Caco-2 (cell line): ENCODE measurements at regions not wholly inside any gene's neighbourhood (a gene's known extent, or its start where the extent isn't known, plus 50 kb on each side); places are given as distances from the start of the nearest gene placed in this dataset.

Source experiments
- BruUV-seq: library from RNA; stranded (reverse); fragments of 400-500 nt; replicated peaks from 2 replicates; lab custom pipeline; 2021; lab: Mats Ljungman, UMichigan
- CTCF ChIA-PET: fragments of 300-600 bp; sonication (Branson Sonifier 250); formaldehyde crosslinking; loops from one replicate; lab custom pipeline; 2022; ENCODE audit warnings: antibody characterized with exemption; lab: Charles Lee
- POLR2A ChIA-PET: fragments of 300-600 bp; sonication (Branson Sonifier 250); formaldehyde crosslinking; loops from one replicate; lab custom pipeline; 2022; ENCODE audit warnings: antibody characterized with exemption; lab: Charles Lee
- DNase-seq, 2 experiments: peaks; one replicate each; pipeline versions ENCODE4 v3.0.0 to v3.0.0-alpha.2; 2020 to 2022
- H3K27me3 ChIP-seq: replicated peaks from 2 replicates; pipeline ENCODE4 v1.6.0; 2011; ENCODE audit warnings: low read length; ENCODE audit not compliant: control insufficient read depth, insufficient read depth
- H3K36me3 ChIP-seq: 2 replicates; pipeline ENCODE4 v1.5.1; 2011; ENCODE audit warnings: low read length; ENCODE audit not compliant: control insufficient read depth, insufficient read depth
- H3K4me1 ChIP-seq: fragments of 250-450 bp; sonication (Bioruptor Pico); 2 replicates; pipeline ENCODE4 v1.5.1; 2020; ENCODE audit warnings: mild to moderate bottlenecking
- H3K4me3 ChIP-seq: 2 replicates; pipeline ENCODE4 v1.5.1; 2011; ENCODE audit warnings: low read depth, mild to moderate bottlenecking, control low read depth, low read length
- H3K9me3 ChIP-seq: fragments of 250-450 bp; sonication (Bioruptor Pico); 2 replicates; pipeline ENCODE4 v1.5.1; 2020; ENCODE audit warnings: mild to moderate bottlenecking, moderate library complexity
- H3K27ac Mint-ChIP-seq: one replicate; pipeline ENCODE4 v1.8.0; 2022; ENCODE audit warnings: mixed read lengths; ENCODE audit not compliant: unreplicated experiment
- H3K27me3 Mint-ChIP-seq: one replicate; pipeline ENCODE4 v1.8.0; 2022; ENCODE audit warnings: mixed read lengths; ENCODE audit not compliant: insufficient read depth, unreplicated experiment
- H3K36me3 Mint-ChIP-seq: one replicate; pipeline ENCODE4 v1.8.0; 2022; ENCODE audit warnings: mild to moderate bottlenecking, mixed read lengths; ENCODE audit not compliant: insufficient read depth, unreplicated experiment
- H3K4me1 Mint-ChIP-seq: one replicate; pipeline ENCODE4 v1.8.0; 2022; ENCODE audit warnings: low read depth, mixed read lengths; ENCODE audit not compliant: unreplicated experiment
- H3K4me3 Mint-ChIP-seq: one replicate; pipeline ENCODE4 v1.8.0; 2022; ENCODE audit warnings: mild to moderate bottlenecking, moderate library complexity, mixed read lengths; ENCODE audit not compliant: unreplicated experiment
- H3K9me3 Mint-ChIP-seq: one replicate; pipeline ENCODE4 v1.8.0; 2022; ENCODE audit warnings: mixed read lengths; ENCODE audit not compliant: unreplicated experiment
- CTCF ChIP-seq, 2 experiments: fragments of 200-600 bp in 1 of 2; IDR thresholded peaks; 1 replicate in 1 of 2; 2 replicates in 1 of 2; pipeline versions ENCODE4 v1.5.1 to v1.8.0; 2011 to 2022; ENCODE audit warnings: antibody characterized with exemption in 1 of 2, control low read depth in 1 of 2, inconsistent platforms in 1 of 2, low read depth in 1 of 2, low read length in 1 of 2, mild to moderate bottlenecking in 1 of 2, moderate library complexity in 1 of 2; ENCODE audit not compliant: insufficient read depth in 1 of 2, severe bottlenecking in 1 of 2, unreplicated experiment in 1 of 2
- intact Hi-C: fragments of 100-400 bp; cut with micrococcal nuclease; formaldehyde crosslinking; loops from one replicate; pipeline ENCODE4 v1.10.0; 2022; ENCODE audit not compliant: unreplicated experiment

GRCh38 chr16:66261826-66262225 lies 104.7 kb upstream of the CDH5 start:
- H3K27ac Mint-ChIP-seq, result no peak overlapping the region
- no TSS peak for BruUV-seq
- no peaks in the 10 kb centered on the region for H3K27me3 Mint-ChIP-seq
- no peaks in the 10 kb centered on the region for H3K9me3 Mint-ChIP-seq
- POLR2A ChIA-PET, result no interaction called here
- Histone ChIP-seq H3K36me3 (no peaks in the 10 kb centered on the region), H3K4me1 (peaks cover 18% of the 10 kb centered on the region), H3K27me3 (no peaks in the 10 kb centered on the region), H3K9me3 (no peaks in the 10 kb centered on the region), H3K4me3 (no peak overlapping the region)
- no peak overlapping the region for H3K4me3 Mint-ChIP-seq
- no peak for DNase-seq
- H3K36me3 Mint-ChIP-seq, result no peaks in the 10 kb centered on the region
- CTCF ChIA-PET, result no interaction called here
- intact Hi-C loops, result no loop called here
- H3K4me1 Mint-ChIP-seq, result no peaks in the 10 kb centered on the region
- TF ChIP-seq CTCF (IDR thresholded peaks at IDR 0.05; ENCODE audit: insufficient read depth in 1 of 2, low read depth in 1 of 2, low read length in 1 of 2, severe bottlenecking in 1 of 2, unreplicated experiment in 1 of 2), result no peak

GRCh38 chr16:66260522-66261254 lies 105.8 kb upstream of the CDH5 start:
- CTCF ChIA-PET, result no interaction called here
- DNase-seq, result peak in 1 of 2 experiments; percentile 19
- Mint-ChIP-seq H3K4me1 (no peaks in the 10 kb centered on the region), H3K27ac (no peak overlapping the region), H3K36me3 (no peaks in the 10 kb centered on the region), H3K4me3 (no peak overlapping the region), H3K27me3 (no peaks in the 10 kb centered on the region), H3K9me3 (no peaks in the 10 kb centered on the region)
- H3K9me3 ChIP-seq, result no peaks in the 10 kb centered on the region
- H3K36me3 ChIP-seq, result no peaks in the 10 kb centered on the region
- TF ChIP-seq CTCF (IDR thresholded peaks at IDR 0.05; ENCODE audit: insufficient read depth in 1 of 2, low read depth in 1 of 2, low read length in 1 of 2, severe bottlenecking in 1 of 2, unreplicated experiment in 1 of 2), result no peak
- POLR2A ChIA-PET, result no interaction called here
- intact Hi-C loops, result no loop called here
- BruUV-seq, result no TSS peak
- H3K4me3 ChIP-seq, result no peak overlapping the region
- peaks cover 18% of the 10 kb centered on the region for H3K4me1 ChIP-seq
- H3K27me3 ChIP-seq, result no peaks in the 10 kb centered on the region

GRCh38 chr16:66258916-66259845 lies 107.3 kb upstream of the CDH5 start:
- no TSS peak for BruUV-seq
- POLR2A ChIA-PET, result no interaction called here

More at GRCh38 chr16:66258916-66259845, 107.3 kb upstream of the CDH5 start:
- Histone ChIP-seq H3K27me3 (no peaks in the 10 kb centered on the region), H3K36me3 (no peaks in the 10 kb centered on the region), H3K4me1 (peaks cover 15% of the 10 kb centered on the region), H3K9me3 (no peaks in the 10 kb centered on the region), H3K4me3 (no peak overlapping the region)
- H3K27me3 Mint-ChIP-seq, result peaks cover 2% of the 10 kb centered on the region
- DNase-seq, result peak in 1 of 2 experiments; percentile 20
- no peaks in the 10 kb centered on the region for H3K4me1 Mint-ChIP-seq
- no peak overlapping the region for H3K4me3 Mint-ChIP-seq
- no peaks in the 10 kb centered on the region for H3K36me3 Mint-ChIP-seq
- no peak for TF ChIP-seq CTCF (IDR thresholded peaks at IDR 0.05; ENCODE audit: insufficient read depth in 1 of 2, low read depth in 1 of 2, low read length in 1 of 2, severe bottlenecking in 1 of 2, unreplicated experiment in 1 of 2)
- CTCF ChIA-PET, result interaction anchor here (0.8 kb wide), 1 partner anchor 19 kb away, joined by 3 read pairs; no protein-coding TSS in a partner anchor
- intact Hi-C loops, result no loop called here
- H3K27ac Mint-ChIP-seq, result no peak overlapping the region
- H3K9me3 Mint-ChIP-seq, result no peaks in the 10 kb centered on the region
